ENCODE measurements at regions not wholly inside any gene's neighbourhood (a gene's known extent, or its start where the extent isn't known, plus 50 kb on each side); places are given as distances from the start of the nearest gene placed in this dataset.
"Not testable (repeated sequence)": the region's sequence is repeated elsewhere in the genome, so short reads cannot be mapped to it uniquely, and the experiment has no call there.

GRCh38 chr5:86546582-86546981 lies 71.2 kb upstream of the COX7C start:
- Mint-ChIP-seq H3K27ac (no peak overlapping the region), H3K4me1 (ENCODE audit: low read depth) (no peaks in the 10 kb centered on the region), H3K36me3 (ENCODE audit: insufficient read depth) (no peaks in the 10 kb centered on the region), H3K9me3 (ENCODE audit: low read depth) (no peaks in the 10 kb centered on the region), H3K27me3 (no peaks in the 10 kb centered on the region), H3K4me3 (ENCODE audit: low read depth) (no peak overlapping the region)
- TF ChIP-seq CTCF (IDR thresholded peaks at IDR 0.05; ENCODE audit: unreplicated experiment), result no peak
- DNase-seq (ENCODE audit: low spot score, unreplicated experiment), result no peak

GRCh38 chr5:86554638-86555037 lies 63.1 kb upstream of the COX7C start:
- TF ChIP-seq CTCF (IDR thresholded peaks at IDR 0.05; ENCODE audit: unreplicated experiment), result no peak
- no peak for DNase-seq (ENCODE audit: low spot score, unreplicated experiment)
- H3K4me3 Mint-ChIP-seq (ENCODE audit: low read depth), result no peak overlapping the region
- H3K27ac Mint-ChIP-seq, result no peak overlapping the region
- H3K36me3 Mint-ChIP-seq (ENCODE audit: insufficient read depth), result no peaks in the 10 kb centered on the region
- H3K4me1 Mint-ChIP-seq (ENCODE audit: low read depth), result no peaks in the 10 kb centered on the region
- H3K27me3 Mint-ChIP-seq, result no peaks in the 10 kb centered on the region
- peaks cover 8% of the 10 kb centered on the region for H3K9me3 Mint-ChIP-seq (ENCODE audit: low read depth)

- peaks cover 8% of the 10 kb centered on the region for H3K9me3 Mint-ChIP-seq (ENCODE audit: low read depth)
- no peak overlapping the region for H3K4me3 Mint-ChIP-seq (ENCODE audit: low read depth)
- no peaks in the 10 kb centered on the region for H3K27me3 Mint-ChIP-seq
- no peak for TF ChIP-seq CTCF (IDR thresholded peaks at IDR 0.05; ENCODE audit: unreplicated experiment)
- H3K36me3 Mint-ChIP-seq (ENCODE audit: insufficient read depth), result no peaks in the 10 kb centered on the region
- H3K4me1 Mint-ChIP-seq (ENCODE audit: low read depth), result no peaks in the 10 kb centered on the region
- no peak for DNase-seq (ENCODE audit: low spot score, unreplicated experiment)
- H3K27ac Mint-ChIP-seq, result no peak overlapping the region
Observed at GRCh38 chr5:86557920-86558319, 59.8 kb upstream of the COX7C start.

- no peak for TF ChIP-seq CTCF (IDR thresholded peaks at IDR 0.05; ENCODE audit: unreplicated experiment)
- H3K9me3 Mint-ChIP-seq (ENCODE audit: low read depth), result peaks cover 10% of the 10 kb centered on the region
- no peak overlapping the region for H3K4me3 Mint-ChIP-seq (ENCODE audit: low read depth)
- H3K36me3 Mint-ChIP-seq (ENCODE audit: insufficient read depth), result peaks cover 4% of the 10 kb centered on the region
- no peak overlapping the region for H3K27ac Mint-ChIP-seq
- H3K27me3 Mint-ChIP-seq, result no peaks in the 10 kb centered on the region
- DNase-seq (ENCODE audit: low spot score, unreplicated experiment), result no peak
- H3K4me1 Mint-ChIP-seq (ENCODE audit: low read depth), result peaks cover 3% of the 10 kb centered on the region
Observed at GRCh38 chr5:86565197-86565789, 52.4 kb upstream of the COX7C start.

- not testable (repeated sequence) for H3K27me3 Mint-ChIP-seq; H3K4me3 Mint-ChIP-seq (ENCODE audit: low read depth); H3K27ac Mint-ChIP-seq; DNase-seq (ENCODE audit: low spot score, unreplicated experiment); H3K36me3 Mint-ChIP-seq (ENCODE audit: insufficient read depth); H3K4me1 Mint-ChIP-seq (ENCODE audit: low read depth)
- peaks cover 14% of the 10 kb centered on the region for H3K9me3 Mint-ChIP-seq (ENCODE audit: low read depth)
Observed at GRCh38 chr5:86566030-86566429, 51.7 kb upstream of the COX7C start.

Measured in progenitor cell of endocrine pancreas (in vitro differentiated cells).